ENCODE measurements at regions not wholly inside any gene's neighbourhood (a gene's known extent, or its start where the extent isn't known, plus 50 kb on each side); places are given as distances from the start of the nearest gene placed in this dataset.

DNA sequence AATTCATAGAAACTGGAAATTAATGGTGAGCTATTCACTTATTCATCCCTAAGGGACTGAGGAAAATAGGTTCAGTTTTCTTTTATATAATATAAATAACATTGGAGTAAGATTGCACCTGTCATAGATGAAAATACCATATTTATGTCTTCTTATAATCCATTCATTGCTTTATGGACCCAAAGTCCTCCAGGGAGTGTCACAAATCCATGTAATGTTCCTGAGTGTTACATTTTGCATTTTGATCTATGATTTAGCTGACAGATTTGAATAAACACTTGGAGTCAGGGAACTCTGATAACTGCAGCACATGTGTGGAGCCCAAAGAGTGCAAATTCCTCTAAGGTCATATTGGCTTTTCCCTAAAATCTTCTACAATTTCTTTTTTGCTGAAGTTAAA lies 484.3 kb downstream of the MDFIC start:
- H3K36me3 ChIP-seq (ENCODE audit: control insufficient read depth, insufficient read depth, low read length): no peaks in the 10 kb centered on the region
- H3K4me1 ChIP-seq (ENCODE audit: control insufficient read depth, insufficient read depth, low read length): no peaks in the 10 kb centered on the region
- H3K27me3 ChIP-seq (ENCODE audit: control insufficient read depth, insufficient read depth, low read length): no peaks in the 10 kb centered on the region
- no peak overlapping the region for H3K9ac ChIP-seq (ENCODE audit: low read length)
- H3K4me3 ChIP-seq (ENCODE audit: low read length): no peak overlapping the region
- no peak overlapping the region for H3K27ac ChIP-seq (ENCODE audit: low read depth, low read length)

DNA sequence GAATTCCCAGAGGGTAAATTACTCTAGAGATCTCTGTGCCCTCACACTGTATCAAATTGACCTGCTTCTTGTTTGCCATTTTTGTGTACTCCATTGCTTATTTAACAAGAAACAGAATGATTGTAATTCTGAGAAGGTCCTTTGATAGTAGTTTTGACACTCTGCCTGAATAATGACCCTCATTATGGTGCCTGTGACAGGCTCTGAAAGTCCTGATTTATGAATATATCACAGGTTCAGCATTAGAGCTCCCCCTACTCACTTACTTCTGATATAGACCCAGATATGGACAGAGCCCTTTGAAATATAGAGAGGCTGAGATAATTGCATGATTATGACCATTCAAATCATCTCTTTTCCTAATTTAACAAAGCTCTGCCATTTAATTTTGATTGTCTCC lies 465.2 kb downstream of the MDFIC start:
- H3K4me3 ChIP-seq (ENCODE audit: low read length): no peak overlapping the region
- no peak overlapping the region for H3K9ac ChIP-seq (ENCODE audit: low read length)

DNA sequence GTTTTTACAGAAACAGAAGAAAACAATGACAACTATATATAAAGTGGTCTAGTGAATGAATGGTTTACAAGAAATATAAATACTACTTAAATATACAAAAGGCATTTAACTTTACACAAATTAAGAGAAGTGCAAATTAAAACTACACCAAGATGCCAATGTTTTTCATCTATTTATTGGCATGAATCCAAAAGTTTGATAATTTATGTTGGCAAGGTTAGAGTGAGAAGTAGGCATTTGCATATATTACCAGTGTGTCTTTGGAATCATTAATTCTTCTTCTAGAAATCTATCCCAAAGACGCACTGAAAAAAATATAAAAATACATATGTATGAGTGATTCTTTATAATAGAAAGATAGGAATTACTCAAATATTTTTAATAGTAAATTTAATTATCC lies 457.4 kb downstream of the MDFIC start:
- H3K4me1 ChIP-seq (ENCODE audit: control insufficient read depth, insufficient read depth, low read length): no peaks in the 10 kb centered on the region
- H3K27ac ChIP-seq (ENCODE audit: low read depth, low read length): no peak overlapping the region
- H3K9ac ChIP-seq (ENCODE audit: low read length): no peak overlapping the region
- no peaks in the 10 kb centered on the region for H3K36me3 ChIP-seq (ENCODE audit: control insufficient read depth, insufficient read depth, low read length)
- H3K27me3 ChIP-seq (ENCODE audit: control insufficient read depth, insufficient read depth, low read length): no peaks in the 10 kb centered on the region
- no peak overlapping the region for H3K4me3 ChIP-seq (ENCODE audit: low read length)

More for the DNA sequence above, 465.2 kb downstream of the MDFIC start:
- no peaks in the 10 kb centered on the region for H3K4me1 ChIP-seq (ENCODE audit: control insufficient read depth, insufficient read depth, low read length)
- H3K36me3 ChIP-seq (ENCODE audit: control insufficient read depth, insufficient read depth, low read length): no peaks in the 10 kb centered on the region
- no peaks in the 10 kb centered on the region for H3K27me3 ChIP-seq (ENCODE audit: control insufficient read depth, insufficient read depth, low read length)
- H3K27ac ChIP-seq (ENCODE audit: low read depth, low read length): no peak overlapping the region

DNA sequence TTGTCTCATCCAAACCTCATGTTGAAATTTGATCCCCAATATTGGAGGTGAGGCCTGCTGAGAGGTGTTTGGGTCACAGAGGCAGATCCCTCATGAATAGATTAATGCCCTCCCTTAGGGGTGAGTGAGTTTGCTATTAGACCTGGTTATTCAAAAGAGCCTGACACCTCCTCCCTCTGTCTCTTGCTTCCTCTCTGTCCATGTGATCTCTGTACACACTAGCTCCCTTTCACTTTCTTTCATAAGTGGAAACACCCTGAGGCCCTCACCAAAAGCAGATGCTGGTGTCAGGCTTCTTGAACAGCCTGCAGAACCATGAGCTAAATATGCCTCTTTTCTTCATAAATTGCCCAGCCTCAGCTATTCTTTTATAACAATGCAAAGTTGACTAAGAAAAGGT lies 447.1 kb downstream of the MDFIC start:
- Histone ChIP-seq H3K4me3 (ENCODE audit: low read length) (no peak overlapping the region), H3K27ac (ENCODE audit: low read depth, low read length) (no peak overlapping the region), H3K4me1 (ENCODE audit: control insufficient read depth, insufficient read depth, low read length) (no peaks in the 10 kb centered on the region), H3K9ac (ENCODE audit: low read length) (no peak overlapping the region), H3K36me3 (ENCODE audit: control insufficient read depth, insufficient read depth, low read length) (no peaks in the 10 kb centered on the region), H3K27me3 (ENCODE audit: control insufficient read depth, insufficient read depth, low read length) (no peaks in the 10 kb centered on the region)

DNA sequence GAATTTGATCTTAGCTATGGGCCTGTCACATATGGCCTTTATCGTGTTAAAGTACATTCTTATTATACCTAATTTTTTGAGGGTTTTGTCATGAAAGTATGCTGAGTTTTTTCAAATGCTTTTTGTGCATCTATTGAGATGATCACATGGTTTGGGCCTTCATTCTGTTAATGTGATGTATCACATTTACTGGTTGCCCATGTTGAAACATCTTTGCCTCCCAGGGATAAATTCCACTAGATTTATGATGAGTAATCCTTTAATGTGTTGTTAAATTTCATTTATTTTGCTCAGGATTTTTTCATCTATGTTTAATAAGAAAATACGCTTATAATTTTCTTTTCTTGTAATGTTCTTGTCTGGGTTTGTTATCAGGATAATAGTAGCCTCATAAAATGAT lies 442.0 kb downstream of the MDFIC start:
- no peak overlapping the region for H3K4me3 ChIP-seq (ENCODE audit: low read length)
- H3K27ac ChIP-seq (ENCODE audit: low read depth, low read length): no peak overlapping the region
- no peaks in the 10 kb centered on the region for H3K4me1 ChIP-seq (ENCODE audit: control insufficient read depth, insufficient read depth, low read length)
- no peak overlapping the region for H3K9ac ChIP-seq (ENCODE audit: low read length)
- no peaks in the 10 kb centered on the region for H3K36me3 ChIP-seq (ENCODE audit: control insufficient read depth, insufficient read depth, low read length)
- H3K27me3 ChIP-seq (ENCODE audit: control insufficient read depth, insufficient read depth, low read length): no peaks in the 10 kb centered on the region

DNA sequence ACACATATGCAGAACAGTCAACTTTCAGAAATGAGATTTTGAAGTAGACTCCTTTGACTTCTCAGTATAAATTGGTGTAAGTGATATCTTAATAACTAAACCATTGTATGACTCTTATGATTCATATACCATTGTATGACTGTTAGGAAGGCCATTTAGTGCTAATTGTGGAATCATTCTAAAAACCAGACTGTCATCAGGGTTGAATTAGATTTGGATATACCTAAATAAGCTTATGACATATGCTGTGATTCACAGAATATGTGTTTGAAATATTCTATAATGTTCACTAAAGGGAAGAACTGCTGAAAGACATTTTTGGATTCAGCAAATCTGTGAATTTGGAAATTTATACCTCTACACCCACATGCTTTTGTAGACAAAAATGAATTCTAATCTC lies 438.1 kb downstream of the MDFIC start:
- no peaks in the 10 kb centered on the region for H3K27me3 ChIP-seq (ENCODE audit: control insufficient read depth, insufficient read depth, low read length)
- H3K4me1 ChIP-seq (ENCODE audit: control insufficient read depth, insufficient read depth, low read length): no peaks in the 10 kb centered on the region
- H3K9ac ChIP-seq (ENCODE audit: low read length): no peak overlapping the region
- H3K27ac ChIP-seq (ENCODE audit: low read depth, low read length): no peak overlapping the region
- H3K4me3 ChIP-seq (ENCODE audit: low read length): no peak overlapping the region
- no peaks in the 10 kb centered on the region for H3K36me3 ChIP-seq (ENCODE audit: control insufficient read depth, insufficient read depth, low read length)

DNA sequence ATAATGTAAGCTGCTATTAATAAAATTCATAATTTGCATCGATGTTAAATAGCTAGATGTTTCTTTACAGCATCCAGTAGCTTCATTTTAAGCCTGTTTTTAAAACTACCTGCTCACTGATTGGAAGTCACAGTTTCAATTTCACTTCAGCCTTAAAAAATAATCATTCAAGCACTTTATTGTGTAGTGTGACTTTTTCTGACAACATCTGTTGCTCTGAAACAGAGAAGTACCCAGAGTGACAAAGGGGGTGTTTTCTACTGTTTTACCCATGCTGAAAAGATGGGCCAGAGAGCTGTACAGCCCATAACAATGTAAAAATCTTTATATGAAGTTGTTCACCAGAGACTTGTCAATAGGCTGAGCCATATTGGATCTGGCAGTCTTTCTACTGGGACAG lies 437.2 kb downstream of the MDFIC start:
- Histone ChIP-seq H3K27me3 (ENCODE audit: control insufficient read depth, insufficient read depth, low read length) (no peaks in the 10 kb centered on the region), H3K4me1 (ENCODE audit: control insufficient read depth, insufficient read depth, low read length) (no peaks in the 10 kb centered on the region), H3K4me3 (ENCODE audit: low read length) (no peak overlapping the region), H3K36me3 (ENCODE audit: control insufficient read depth, insufficient read depth, low read length) (no peaks in the 10 kb centered on the region), H3K27ac (ENCODE audit: low read depth, low read length) (no peak overlapping the region), H3K9ac (ENCODE audit: low read length) (no peak overlapping the region)

DNA sequence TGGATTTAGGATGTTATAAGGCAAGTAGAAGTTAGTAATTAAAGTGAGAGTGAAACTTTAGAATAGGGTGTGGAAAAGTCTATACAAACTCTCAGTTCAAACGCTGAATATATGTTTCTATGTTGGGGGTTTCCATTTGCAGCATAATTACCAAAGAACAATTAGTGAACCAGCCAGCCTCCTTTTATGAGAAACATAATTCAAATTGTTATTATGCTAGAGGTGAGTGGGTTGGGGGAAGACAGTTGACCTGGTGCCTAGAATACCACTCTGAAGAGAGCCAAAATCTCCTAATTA lies 435.8 kb downstream of the MDFIC start:
- Histone ChIP-seq H3K36me3 (ENCODE audit: control insufficient read depth, insufficient read depth, low read length) (no peaks in the 10 kb centered on the region), H3K4me1 (ENCODE audit: control insufficient read depth, insufficient read depth, low read length) (no peaks in the 10 kb centered on the region), H3K27ac (ENCODE audit: low read depth, low read length) (no peak overlapping the region), H3K27me3 (ENCODE audit: control insufficient read depth, insufficient read depth, low read length) (no peaks in the 10 kb centered on the region), H3K4me3 (ENCODE audit: low read length) (no peak overlapping the region), H3K9ac (ENCODE audit: low read length) (no peak overlapping the region)

DNA sequence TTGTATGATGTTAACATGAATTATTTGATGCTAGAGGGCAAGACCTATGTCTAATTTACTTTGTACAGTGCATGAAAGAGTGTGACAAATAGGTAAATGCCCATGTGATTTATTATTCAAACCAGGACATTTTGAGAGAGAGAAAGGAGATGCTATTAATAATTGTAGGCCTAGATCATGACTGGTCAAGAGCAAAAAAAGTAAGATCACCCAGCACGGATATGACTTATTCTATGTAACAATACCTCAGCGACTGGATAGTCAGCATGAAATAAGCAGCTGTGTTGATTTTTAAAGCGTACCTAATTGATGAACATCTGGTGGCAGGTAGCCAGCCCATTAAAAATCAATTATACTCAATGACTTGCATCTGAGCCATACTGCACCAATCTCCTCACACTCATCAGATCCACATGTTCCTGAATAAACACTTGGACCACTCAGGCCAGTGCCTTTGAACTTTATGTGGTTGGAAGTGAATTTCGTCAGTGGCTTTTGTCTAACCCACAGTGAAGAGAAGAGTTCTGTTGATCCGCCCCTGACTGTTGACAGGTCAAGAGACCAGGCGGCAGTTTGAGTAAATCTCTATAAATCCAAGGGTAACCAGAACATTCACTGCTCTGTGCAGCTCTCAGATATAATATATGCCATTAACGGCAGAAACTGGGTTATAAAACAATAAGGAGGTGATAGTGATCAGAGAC lies 435.3 kb downstream of the MDFIC start:
- Histone ChIP-seq H3K9ac (ENCODE audit: low read length) (no peak overlapping the region), H3K36me3 (ENCODE audit: control insufficient read depth, insufficient read depth, low read length) (no peaks in the 10 kb centered on the region), H3K4me3 (ENCODE audit: low read length) (no peak overlapping the region), H3K27me3 (ENCODE audit: control insufficient read depth, insufficient read depth, low read length) (no peaks in the 10 kb centered on the region), H3K4me1 (ENCODE audit: control insufficient read depth, insufficient read depth, low read length) (no peaks in the 10 kb centered on the region), H3K27ac (ENCODE audit: low read depth, low read length) (no peak overlapping the region)

DNA sequence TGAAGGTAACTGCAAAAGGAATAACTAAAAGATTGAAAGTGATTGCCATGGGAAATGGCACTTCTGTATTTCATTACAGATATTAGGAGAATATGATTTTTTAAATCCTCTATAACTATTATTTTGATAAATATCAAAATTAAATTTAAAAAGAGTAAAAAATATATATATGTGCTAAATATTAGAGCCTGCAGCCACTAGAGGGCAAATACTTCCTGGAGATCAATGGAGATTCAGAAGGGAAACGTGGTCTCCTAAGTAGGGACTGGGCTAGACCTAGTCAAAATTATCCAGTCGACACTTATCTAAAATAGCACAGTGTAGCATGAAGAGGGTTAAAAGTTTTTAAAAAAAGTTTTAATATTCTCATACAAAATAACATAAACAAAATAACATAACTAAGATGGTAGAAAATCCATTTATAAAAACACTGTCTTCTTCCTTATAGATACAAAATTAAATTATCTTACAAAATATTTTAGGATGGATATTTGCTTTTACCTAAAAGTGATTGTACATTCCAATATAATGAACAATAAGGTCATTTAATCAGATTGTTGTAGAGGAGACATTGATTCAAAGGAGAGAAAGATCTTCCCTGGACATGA lies 434.3 kb downstream of the MDFIC start:
- Histone ChIP-seq H3K27me3 (ENCODE audit: control insufficient read depth, insufficient read depth, low read length) (no peaks in the 10 kb centered on the region), H3K4me1 (ENCODE audit: control insufficient read depth, insufficient read depth, low read length) (no peaks in the 10 kb centered on the region), H3K27ac (ENCODE audit: low read depth, low read length) (no peak overlapping the region), H3K9ac (ENCODE audit: low read length) (no peak overlapping the region), H3K4me3 (ENCODE audit: low read length) (no peak overlapping the region), H3K36me3 (ENCODE audit: control insufficient read depth, insufficient read depth, low read length) (no peaks in the 10 kb centered on the region)

DNA sequence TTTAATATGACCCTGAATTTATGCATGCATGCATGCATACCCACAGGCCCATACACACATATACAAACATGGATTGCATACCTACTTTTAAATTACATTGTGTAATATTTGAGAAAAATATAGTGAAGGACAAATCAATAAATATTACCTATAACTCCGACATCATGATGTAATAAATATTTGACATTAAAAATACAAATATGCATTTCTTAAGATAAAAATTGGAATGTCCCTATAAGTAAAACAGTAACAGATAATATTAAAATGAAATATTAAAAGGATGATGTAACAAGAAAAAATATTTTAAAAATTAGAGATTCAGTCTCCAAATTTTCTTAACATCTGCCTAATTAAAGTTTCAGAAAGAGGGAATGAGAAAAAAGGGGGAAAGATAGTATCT lies 433.0 kb downstream of the MDFIC start:
- Histone ChIP-seq H3K27me3 (ENCODE audit: control insufficient read depth, insufficient read depth, low read length) (no peaks in the 10 kb centered on the region), H3K9ac (ENCODE audit: low read length) (no peak overlapping the region), H3K4me3 (ENCODE audit: low read length) (no peak overlapping the region), H3K4me1 (ENCODE audit: control insufficient read depth, insufficient read depth, low read length) (no peaks in the 10 kb centered on the region), H3K36me3 (ENCODE audit: control insufficient read depth, insufficient read depth, low read length) (no peaks in the 10 kb centered on the region), H3K27ac (ENCODE audit: low read depth, low read length) (no peak overlapping the region)

DNA sequence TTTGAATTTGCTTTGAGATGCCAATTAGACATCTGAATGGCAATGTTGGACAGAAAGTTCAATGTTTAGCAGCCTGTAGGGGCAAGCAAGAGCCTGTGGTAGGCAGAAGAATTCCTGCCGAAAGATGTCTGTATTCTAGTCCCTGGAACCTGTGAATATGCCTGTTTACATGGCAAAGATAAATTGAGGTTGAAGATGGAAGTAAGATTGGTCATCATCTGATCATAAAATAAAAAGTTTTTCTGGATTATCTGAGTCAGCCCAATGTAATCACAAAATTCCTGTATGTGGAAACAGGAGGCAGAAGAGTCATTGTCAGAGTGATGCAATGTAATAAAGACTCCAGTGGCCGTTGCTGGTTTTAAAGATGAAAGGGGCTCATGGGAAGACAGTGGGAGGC lies 430.5 kb downstream of the MDFIC start:
- no peak overlapping the region for H3K27ac ChIP-seq (ENCODE audit: low read depth, low read length)
- no peaks in the 10 kb centered on the region for H3K36me3 ChIP-seq (ENCODE audit: control insufficient read depth, insufficient read depth, low read length)
- no peak overlapping the region for H3K4me3 ChIP-seq (ENCODE audit: low read length)
- H3K27me3 ChIP-seq (ENCODE audit: control insufficient read depth, insufficient read depth, low read length): no peaks in the 10 kb centered on the region
- no peaks in the 10 kb centered on the region for H3K4me1 ChIP-seq (ENCODE audit: control insufficient read depth, insufficient read depth, low read length)
- H3K9ac ChIP-seq (ENCODE audit: low read length): no peak overlapping the region

DNA sequence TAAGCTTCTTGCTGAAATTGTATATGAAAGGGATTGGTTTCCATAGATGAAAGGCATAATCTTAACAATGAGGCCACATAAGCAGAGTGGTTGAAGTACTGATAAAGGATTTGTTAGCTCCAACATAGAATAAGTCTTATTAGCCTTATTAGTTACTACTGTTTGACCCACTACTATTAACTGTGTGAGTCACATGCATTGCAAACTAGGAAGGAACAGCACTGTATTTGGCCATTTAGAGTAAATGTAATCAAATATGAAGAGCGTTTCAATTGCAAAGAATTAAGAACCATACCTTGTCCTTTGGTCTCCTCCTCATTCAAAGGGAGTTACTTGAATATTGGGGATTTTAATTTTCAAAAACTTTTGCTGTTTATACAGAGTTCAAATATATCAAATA lies 428.9 kb downstream of the MDFIC start:
- no peak overlapping the region for H3K4me3 ChIP-seq (ENCODE audit: low read length)
- H3K36me3 ChIP-seq (ENCODE audit: control insufficient read depth, insufficient read depth, low read length): no peaks in the 10 kb centered on the region
- no peak overlapping the region for H3K9ac ChIP-seq (ENCODE audit: low read length)
- no peak overlapping the region for H3K27ac ChIP-seq (ENCODE audit: low read depth, low read length)
- no peaks in the 10 kb centered on the region for H3K4me1 ChIP-seq (ENCODE audit: control insufficient read depth, insufficient read depth, low read length)
- H3K27me3 ChIP-seq (ENCODE audit: control insufficient read depth, insufficient read depth, low read length): no peaks in the 10 kb centered on the region
